GM20000 (cell line): ENCODE measurements at regions not wholly inside any gene's neighbourhood (a gene's known extent, or its start where the extent isn't known, plus 50 kb on each side); places are given as distances from the start of the nearest gene placed in this dataset.

Experiments used
- DNase-seq: peaks from one replicate; pipeline ENCODE4 v3.0.0; 2012; ENCODE audit warnings: low spot score
- CTCF ChIP-seq: IDR thresholded peaks from 2 replicates; pipeline ENCODE4 v1.5.1; 2012; ENCODE audit warnings: mild to moderate bottlenecking, control low read depth; ENCODE audit errors: extremely low read depth, missing control alignments

GRCh38 chr16:85562093-85562786, 50.9 kb upstream of the GSE1 start:
- no peak for TF ChIP-seq CTCF
- no peak for DNase-seq

- DNase-seq = no peak
Measured at GRCh38 chr16:85563034-85563433, 50.1 kb upstream of the GSE1 start.

More at GRCh38 chr16:85563034-85563433, 50.1 kb upstream of the GSE1 start:
- TF ChIP-seq CTCF = no peak
